Liver (tissue), 8 donors: ENCODE measurements at regions not wholly inside any gene's neighbourhood (a gene's known extent, or its start where the extent isn't known, plus 50 kb on each side); places are given as distances from the start of the nearest gene placed in this dataset.

ENCODE experiments used
- DNase-seq: peaks from one replicate; pipeline ENCODE4 v3.0.0-alpha.2; 2017; ENCODE audit warnings: low spot score
- H3K27ac ChIP-seq, 2 donors: one replicate each; pipeline ENCODE4 v1.7.0; 2013; ENCODE audit warnings: inconsistent platforms in 2 of 2, low read length in 2 of 2, control low read depth in 1 of 2, low read depth in 1 of 2, mild to moderate bottlenecking in 1 of 2
- H3K27me3 ChIP-seq, 4 donors: one replicate each; pipeline versions ENCODE4 v1.6.1 to v1.7.0; 2013; ENCODE audit warnings: low read length in 3 of 4, inconsistent platforms in 1 of 4, mild to moderate bottlenecking in 1 of 4, moderate library complexity in 1 of 4; ENCODE audit not compliant: control insufficient read depth in 4 of 4, insufficient read depth in 4 of 4
- H3K36me3 ChIP-seq, 4 donors: one replicate each; pipeline versions ENCODE4 v1.6.1 to v1.7.0; 2013; ENCODE audit warnings: low read length in 3 of 4, mild to moderate bottlenecking in 3 of 4, low read depth in 1 of 4, moderate library complexity in 1 of 4; ENCODE audit not compliant: control insufficient read depth in 4 of 4, insufficient read depth in 3 of 4
- H3K4me1 ChIP-seq, 4 donors: one replicate each; pipeline versions ENCODE4 v1.6.1 to v1.7.0; 2013; ENCODE audit warnings: low read length in 3 of 4, mild to moderate bottlenecking in 3 of 4, moderate library complexity in 1 of 4; ENCODE audit not compliant: control insufficient read depth in 4 of 4, insufficient read depth in 4 of 4
- H3K4me3 ChIP-seq, 3 donors: one replicate each; pipeline versions ENCODE4 v1.6.1 to v1.7.0; 2013; ENCODE audit warnings: low read length in 3 of 3, control low read depth in 1 of 3, low read depth in 1 of 3, mild to moderate bottlenecking in 1 of 3
- H3K9ac ChIP-seq, 2 donors: one replicate each; pipeline ENCODE4 v1.7.0; 2013; ENCODE audit warnings: low read length in 2 of 2, mild to moderate bottlenecking in 2 of 2, moderate library complexity in 2 of 2, control low read depth in 1 of 2, low read depth in 1 of 2
- H3K9me3 ChIP-seq, 4 donors: one replicate each; pipeline versions ENCODE4 v1.6.1 to v1.7.0; 2013; ENCODE audit warnings: low read length in 3 of 4; ENCODE audit not compliant: control insufficient read depth in 4 of 4
- EGR1 ChIP-seq, 2 donors: IDR thresholded peaks; 2 replicates each; pipeline ENCODE4 v1.6.1; 2016 to 2018; ENCODE audit warnings: antibody characterized with exemption in 2 of 2, low read depth in 2 of 2
- FOXA1 ChIP-seq: IDR thresholded peaks from 2 replicates; pipeline ENCODE4 v1.6.1; 2016; ENCODE audit warnings: antibody characterized with exemption
- FOXA2 ChIP-seq: IDR thresholded peaks from 2 replicates; pipeline ENCODE4 v1.6.1; 2016; ENCODE audit warnings: antibody characterized with exemption
- GABPA ChIP-seq, 2 donors: IDR thresholded peaks in 1 of 2; conservative IDR thresholded peaks in 1 of 2; 2 replicates each; pipeline ENCODE4 v1.6.1; 2016; ENCODE audit warnings: antibody characterized with exemption in 2 of 2, mild to moderate bottlenecking in 1 of 2, moderate library complexity in 1 of 2
- HNF4A ChIP-seq, 2 donors: conservative IDR thresholded peaks; 2 replicates each; pipeline ENCODE4 v1.6.1; 2016; ENCODE audit warnings: antibody characterized with exemption in 2 of 2, mild to moderate bottlenecking in 2 of 2
- HNF4G ChIP-seq: IDR thresholded peaks from 2 replicates; pipeline ENCODE4 v1.6.1; 2016; ENCODE audit warnings: antibody characterized with exemption
- JUND ChIP-seq, 2 donors: IDR thresholded peaks; 2 replicates each; pipeline ENCODE4 v1.6.1; 2016; ENCODE audit warnings: antibody characterized with exemption in 2 of 2
- NR2F2 ChIP-seq: IDR thresholded peaks from 2 replicates; pipeline ENCODE4 v1.6.1; 2016; ENCODE audit warnings: antibody characterized with exemption
- RAD21 ChIP-seq, 2 donors: IDR thresholded peaks; 2 replicates each; pipeline ENCODE4 v1.6.1; 2016; ENCODE audit warnings: antibody characterized with exemption in 2 of 2, mild to moderate bottlenecking in 2 of 2
- RXRA ChIP-seq, 2 donors: IDR thresholded peaks; 2 replicates each; pipeline ENCODE4 v1.6.1; 2017 to 2018; ENCODE audit warnings: antibody characterized with exemption in 2 of 2, mild to moderate bottlenecking in 1 of 2
- SP1 ChIP-seq: IDR thresholded peaks from 2 replicates; pipeline ENCODE4 v1.6.1; 2018; ENCODE audit warnings: antibody characterized with exemption, mild to moderate bottlenecking
- TAF1 ChIP-seq: conservative IDR thresholded peaks from 2 replicates; pipeline ENCODE4 v1.6.1; 2016; ENCODE audit warnings: antibody characterized with exemption, mild to moderate bottlenecking
- YY1 ChIP-seq: IDR thresholded peaks from 2 replicates; pipeline ENCODE4 v1.6.1; 2016; ENCODE audit warnings: antibody characterized with exemption, mild to moderate bottlenecking
- whole genome bisulfite sequencing: extraction: QIAGEN DNeasy Blood & Tissue Kit; methylation state at CpG from one replicate; pipeline ENCODE4 v1.1.7; 2013; 5-methylcytosine and 5-hydroxymethylcytosine counted together
- TF ChIP-seq, protein P1 (sequence below): IDR thresholded peaks from 2 replicates; pipeline ENCODE4 v1.6.1; 2016; ENCODE audit warnings: antibody characterized with exemption
- TF ChIP-seq, protein P2 (sequence below): fragments of 150-350 bp; IDR thresholded peaks from 2 replicates; pipeline ENCODE4 v1.5.1; 2017; ENCODE audit warnings: improper control_type of control experiment, low read depth, low read length; ENCODE audit not compliant: missing input control
- TF ChIP-seq, protein P3 (sequence below): IDR thresholded peaks from 2 replicates; pipeline ENCODE4 v1.6.1; 2016; ENCODE audit warnings: antibody characterized with exemption
- TF ChIP-seq, protein P4 (sequence below): IDR thresholded peaks from 2 replicates; pipeline ENCODE4 v1.6.1; 2016; ENCODE audit warnings: antibody characterized with exemption, mild to moderate bottlenecking
- TF ChIP-seq, protein P5 (sequence below): IDR thresholded peaks from 2 replicates; pipeline ENCODE4 v1.6.1; 2016; ENCODE audit warnings: antibody characterized with exemption
- donor health status: healthy.
- donor health status: healthy.
- donor health status: healthy.
- donor health status: healthy.
- donor health status: healthy.

DNA sequence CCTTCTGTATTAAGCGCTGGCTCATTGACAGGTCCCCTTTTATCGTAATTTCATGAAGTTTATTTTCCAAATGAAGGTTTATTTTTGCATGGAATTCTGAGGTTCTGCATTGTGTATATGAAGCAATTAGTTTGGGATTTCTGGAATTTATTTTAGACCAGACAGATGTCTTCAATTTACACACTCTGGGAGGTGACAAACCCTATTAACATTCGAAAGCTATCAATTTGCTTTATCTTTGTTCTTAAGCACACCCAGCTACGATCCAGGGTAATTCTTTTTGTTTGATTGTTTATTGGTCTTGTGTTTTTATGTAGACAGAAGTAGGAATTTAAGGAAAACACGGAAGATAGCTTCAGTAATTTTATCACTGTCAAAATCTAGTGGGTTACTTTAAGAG is 264.6 kb downstream of the HS3ST3A1 start:
- WGBS = 59% methylated on average over 5 of the region's 5 CpGs
- no peak overlapping the region for H3K4me3 ChIP-seq
- H3K4me1 ChIP-seq = peaks cover 0 to 4% (median 0%) of the 10 kb centered on the region in 4 donors
- TF ChIP-seq TAF1 (no peak), HNF4G (no peak), HNF4A (conservative IDR thresholded peaks at IDR 0.05) (no peak), YY1 (no peak)
- TF ChIP-seq, protein P1, sequence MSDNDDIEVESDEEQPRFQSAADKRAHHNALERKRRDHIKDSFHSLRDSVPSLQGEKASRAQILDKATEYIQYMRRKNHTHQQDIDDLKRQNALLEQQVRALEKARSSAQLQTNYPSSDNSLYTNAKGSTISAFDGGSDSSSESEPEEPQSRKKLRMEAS = no peak
- TF ChIP-seq, protein P2, sequence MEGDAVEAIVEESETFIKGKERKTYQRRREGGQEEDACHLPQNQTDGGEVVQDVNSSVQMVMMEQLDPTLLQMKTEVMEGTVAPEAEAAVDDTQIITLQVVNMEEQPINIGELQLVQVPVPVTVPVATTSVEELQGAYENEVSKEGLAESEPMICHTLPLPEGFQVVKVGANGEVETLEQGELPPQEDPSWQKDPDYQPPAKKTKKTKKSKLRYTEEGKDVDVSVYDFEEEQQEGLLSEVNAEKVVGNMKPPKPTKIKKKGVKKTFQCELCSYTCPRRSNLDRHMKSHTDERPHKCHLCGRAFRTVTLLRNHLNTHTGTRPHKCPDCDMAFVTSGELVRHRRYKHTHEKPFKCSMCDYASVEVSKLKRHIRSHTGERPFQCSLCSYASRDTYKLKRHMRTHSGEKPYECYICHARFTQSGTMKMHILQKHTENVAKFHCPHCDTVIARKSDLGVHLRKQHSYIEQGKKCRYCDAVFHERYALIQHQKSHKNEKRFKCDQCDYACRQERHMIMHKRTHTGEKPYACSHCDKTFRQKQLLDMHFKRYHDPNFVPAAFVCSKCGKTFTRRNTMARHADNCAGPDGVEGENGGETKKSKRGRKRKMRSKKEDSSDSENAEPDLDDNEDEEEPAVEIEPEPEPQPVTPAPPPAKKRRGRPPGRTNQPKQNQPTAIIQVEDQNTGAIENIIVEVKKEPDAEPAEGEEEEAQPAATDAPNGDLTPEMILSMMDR = no peak
- TF ChIP-seq, protein P3, sequence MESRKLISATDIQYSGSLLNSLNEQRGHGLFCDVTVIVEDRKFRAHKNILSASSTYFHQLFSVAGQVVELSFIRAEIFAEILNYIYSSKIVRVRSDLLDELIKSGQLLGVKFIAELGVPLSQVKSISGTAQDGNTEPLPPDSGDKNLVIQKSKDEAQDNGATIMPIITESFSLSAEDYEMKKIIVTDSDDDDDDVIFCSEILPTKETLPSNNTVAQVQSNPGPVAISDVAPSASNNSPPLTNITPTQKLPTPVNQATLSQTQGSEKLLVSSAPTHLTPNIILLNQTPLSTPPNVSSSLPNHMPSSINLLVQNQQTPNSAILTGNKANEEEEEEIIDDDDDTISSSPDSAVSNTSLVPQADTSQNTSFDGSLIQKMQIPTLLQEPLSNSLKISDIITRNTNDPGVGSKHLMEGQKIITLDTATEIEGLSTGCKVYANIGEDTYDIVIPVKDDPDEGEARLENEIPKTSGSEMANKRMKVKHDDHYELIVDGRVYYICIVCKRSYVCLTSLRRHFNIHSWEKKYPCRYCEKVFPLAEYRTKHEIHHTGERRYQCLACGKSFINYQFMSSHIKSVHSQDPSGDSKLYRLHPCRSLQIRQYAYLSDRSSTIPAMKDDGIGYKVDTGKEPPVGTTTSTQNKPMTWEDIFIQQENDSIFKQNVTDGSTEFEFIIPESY = no peak
- DNase-seq = no peak
- H3K9me3 ChIP-seq = no peaks in the 10 kb centered on the region
- no peaks in the 10 kb centered on the region for H3K27me3 ChIP-seq
- H3K27ac ChIP-seq = no peak overlapping the region
- no peak overlapping the region for H3K9ac ChIP-seq
- no peaks in the 10 kb centered on the region for H3K36me3 ChIP-seq

DNA sequence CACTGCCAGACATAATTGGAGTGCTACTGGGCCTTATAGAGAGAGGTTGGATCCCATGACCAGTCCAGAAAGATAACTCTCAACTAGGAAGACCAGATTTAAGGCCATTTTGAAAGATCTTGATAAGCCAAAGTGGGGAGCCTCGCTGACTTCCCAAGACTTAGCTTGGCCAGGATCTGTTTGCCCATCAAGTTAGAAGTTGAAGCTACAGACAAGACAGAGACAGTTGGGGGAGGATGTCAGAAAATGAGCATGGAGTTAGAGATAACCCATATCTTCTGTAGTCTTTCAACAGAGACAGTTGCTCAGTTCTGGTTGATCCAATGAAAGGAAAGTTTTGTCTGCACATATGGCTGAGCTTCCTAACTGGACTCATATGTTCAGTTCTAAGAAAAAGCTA is 267.4 kb downstream of the HS3ST3A1 start:
- no peak overlapping the region for H3K4me3 ChIP-seq
- 90% methylated on average over 1 of the region's 1 CpG for WGBS

More for the DNA sequence above, 267.4 kb downstream of the HS3ST3A1 start:
- Histone ChIP-seq H3K9ac (no peak overlapping the region), H3K4me1 (peaks cover 0 to 4% (median 0%) of the 10 kb centered on the region in 4 donors), H3K27me3 (no peaks in the 10 kb centered on the region), H3K36me3 (no peaks in the 10 kb centered on the region), H3K9me3 (no peaks in the 10 kb centered on the region), H3K27ac (no peak overlapping the region)
- DNase-seq = no peak
- TF ChIP-seq NR2F2 (no peak), YY1 (no peak), RAD21 (IDR thresholded peaks at IDR 0.05) (no peak), RXRA (IDR thresholded peaks at IDR 0.05) (no peak), HNF4A (conservative IDR thresholded peaks at IDR 0.05) (no peak), HNF4G (no peak), SP1 (no peak), EGR1 (IDR thresholded peaks at IDR 0.05; ENCODE audit: low read depth in 2 of 2) (no peak), JUND (IDR thresholded peaks at IDR 0.05) (no peak), GABPA (IDR thresholded peaks at IDR 0.05 in 1 of 2, conservative IDR thresholded peaks at IDR 0.05 in 1 of 2) (no peak), FOXA1 (no peak), FOXA2 (no peak), TAF1 (no peak)
- TF ChIP-seq, protein P2 = no peak
- TF ChIP-seq, protein P1 = no peak
- TF ChIP-seq, protein P3 = no peak
- TF ChIP-seq, protein P4, sequence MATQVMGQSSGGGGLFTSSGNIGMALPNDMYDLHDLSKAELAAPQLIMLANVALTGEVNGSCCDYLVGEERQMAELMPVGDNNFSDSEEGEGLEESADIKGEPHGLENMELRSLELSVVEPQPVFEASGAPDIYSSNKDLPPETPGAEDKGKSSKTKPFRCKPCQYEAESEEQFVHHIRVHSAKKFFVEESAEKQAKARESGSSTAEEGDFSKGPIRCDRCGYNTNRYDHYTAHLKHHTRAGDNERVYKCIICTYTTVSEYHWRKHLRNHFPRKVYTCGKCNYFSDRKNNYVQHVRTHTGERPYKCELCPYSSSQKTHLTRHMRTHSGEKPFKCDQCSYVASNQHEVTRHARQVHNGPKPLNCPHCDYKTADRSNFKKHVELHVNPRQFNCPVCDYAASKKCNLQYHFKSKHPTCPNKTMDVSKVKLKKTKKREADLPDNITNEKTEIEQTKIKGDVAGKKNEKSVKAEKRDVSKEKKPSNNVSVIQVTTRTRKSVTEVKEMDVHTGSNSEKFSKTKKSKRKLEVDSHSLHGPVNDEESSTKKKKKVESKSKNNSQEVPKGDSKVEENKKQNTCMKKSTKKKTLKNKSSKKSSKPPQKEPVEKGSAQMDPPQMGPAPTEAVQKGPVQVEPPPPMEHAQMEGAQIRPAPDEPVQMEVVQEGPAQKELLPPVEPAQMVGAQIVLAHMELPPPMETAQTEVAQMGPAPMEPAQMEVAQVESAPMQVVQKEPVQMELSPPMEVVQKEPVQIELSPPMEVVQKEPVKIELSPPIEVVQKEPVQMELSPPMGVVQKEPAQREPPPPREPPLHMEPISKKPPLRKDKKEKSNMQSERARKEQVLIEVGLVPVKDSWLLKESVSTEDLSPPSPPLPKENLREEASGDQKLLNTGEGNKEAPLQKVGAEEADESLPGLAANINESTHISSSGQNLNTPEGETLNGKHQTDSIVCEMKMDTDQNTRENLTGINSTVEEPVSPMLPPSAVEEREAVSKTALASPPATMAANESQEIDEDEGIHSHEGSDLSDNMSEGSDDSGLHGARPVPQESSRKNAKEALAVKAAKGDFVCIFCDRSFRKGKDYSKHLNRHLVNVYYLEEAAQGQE = no peak
- TF ChIP-seq, protein P5, sequence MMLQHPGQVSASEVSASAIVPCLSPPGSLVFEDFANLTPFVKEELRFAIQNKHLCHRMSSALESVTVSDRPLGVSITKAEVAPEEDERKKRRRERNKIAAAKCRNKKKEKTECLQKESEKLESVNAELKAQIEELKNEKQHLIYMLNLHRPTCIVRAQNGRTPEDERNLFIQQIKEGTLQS = no peak
